Common myeloid progenitor, CD34-positive (primary cell): ENCODE measurements at regions not wholly inside any gene's neighbourhood (a gene's known extent, or its start where the extent isn't known, plus 50 kb on each side); places are given as distances from the start of the nearest gene placed in this dataset.

Experiments used
- CTCF ChIA-PET: fragments of 350-600 bp; sonication (Branson Sonifier 250); formaldehyde crosslinking; loops from one replicate; lab custom pipeline; 2021; ENCODE audit warnings: antibody characterized with exemption; lab: Charles Lee
- POLR2A ChIA-PET: fragments of 350-600 bp; sonication (Branson Sonifier 250); formaldehyde crosslinking; loops from one replicate; lab custom pipeline; 2021; ENCODE audit warnings: antibody characterized with exemption; lab: Charles Lee
- DNase-seq, 3 donors: peaks; one replicate each; pipeline versions ENCODE4 v3.0.0 to v3.0.0-alpha.2; 2013
- H3K27ac ChIP-seq, 2 experiments: 1 replicate in 1 of 2; 2 replicates in 1 of 2; pipeline ENCODE4 v1.7.0; 2013; ENCODE audit warnings: inconsistent platforms in 2 of 2, low read length in 2 of 2, mild to moderate bottlenecking in 2 of 2, low read depth in 1 of 2, moderate library complexity in 1 of 2; ENCODE audit not compliant: severe bottlenecking in 2 of 2, insufficient read depth in 1 of 2, poor library complexity in 1 of 2
- H3K27me3 ChIP-seq, 5 experiments: replicated peaks in 2 of 5; 1 replicate in 3 of 5; 2 replicates in 2 of 5; pipeline versions ENCODE4 v1.6.1 to v1.7.0; 2013; ENCODE audit warnings: low read length in 4 of 5, mild to moderate bottlenecking in 2 of 5, moderate library complexity in 2 of 5, inconsistent platforms in 1 of 5; ENCODE audit not compliant: insufficient read depth in 5 of 5, control insufficient read depth in 4 of 5
- H3K36me3 ChIP-seq, 4 experiments: 1 replicate in 2 of 4; 2 replicates in 2 of 4; pipeline versions ENCODE4 v1.6.1 to v1.7.0; 2013; ENCODE audit warnings: low read length in 3 of 4, control low read depth in 1 of 4, mild to moderate bottlenecking in 1 of 4; ENCODE audit not compliant: control insufficient read depth in 4 of 4, insufficient read depth in 4 of 4
- H3K4me1 ChIP-seq, 4 experiments: 1 replicate in 3 of 4; 2 replicates in 1 of 4; pipeline versions ENCODE4 v1.6.1 to v1.7.1; 2013; ENCODE audit warnings: low read length in 3 of 4, mild to moderate bottlenecking in 3 of 4, control low read depth in 1 of 4, inconsistent platforms in 1 of 4, moderate library complexity in 1 of 4; ENCODE audit not compliant: control insufficient read depth in 4 of 4, insufficient read depth in 4 of 4; ENCODE audit errors: control extremely low read depth in 1 of 4
- H3K4me3 ChIP-seq, 7 experiments: 1 replicate in 4 of 7; 2 replicates in 3 of 7; pipeline versions ENCODE4 v1.5.1 to v1.7.0; 2013; ENCODE audit warnings: mild to moderate bottlenecking in 7 of 7, low read length in 6 of 7, moderate library complexity in 6 of 7, inconsistent platforms in 2 of 7, low read depth in 2 of 7, control low read depth in 1 of 7; ENCODE audit not compliant: insufficient read depth in 4 of 7, control insufficient read depth in 1 of 7; ENCODE audit errors: extremely low read depth in 1 of 7
- H3K9me3 ChIP-seq, 5 experiments: 1 replicate in 4 of 5; 2 replicates in 1 of 5; pipeline versions ENCODE4 v1.6.1 to v1.7.1; 2013; ENCODE audit warnings: low read length in 4 of 5, mild to moderate bottlenecking in 2 of 5, inconsistent platforms in 1 of 5, low read depth in 1 of 5, moderate library complexity in 1 of 5; ENCODE audit not compliant: control insufficient read depth in 4 of 5, insufficient read depth in 2 of 5; ENCODE audit errors: control extremely low read depth in 1 of 5
- WGBS: methylation state at CpG from one replicate; pipeline ENCODE4 v1.1.5; 2013; ENCODE audit not compliant: insufficient coverage; 5-methylcytosine and 5-hydroxymethylcytosine counted together

- no peaks in the 10 kb centered on the region for H3K27me3 ChIP-seq
- H3K4me1 ChIP-seq, result no peaks in the 10 kb centered on the region
- WGBS, result 100% methylated on average over 3 of the region's 4 CpGs
- H3K27ac ChIP-seq, result no peak overlapping the region
- H3K9me3 ChIP-seq, result peaks cover 0 to 4% (median 0%) of the 10 kb centered on the region in 5 experiments
- H3K4me3 ChIP-seq, result no peak overlapping the region
- ChIA-PET POLR2A (no interaction called here), CTCF (no interaction called here)
- no peaks in the 10 kb centered on the region for H3K36me3 ChIP-seq
- no peak for DNase-seq
These were observed 401.6 kb downstream of the COG6 start for GRCh38 chr13:40056898-40057619.

- POLR2A ChIA-PET, result no interaction called here
- 100% methylated on average over 1 of the region's 3 CpGs for WGBS
- Histone ChIP-seq H3K9me3 (peaks cover 0 to 3% (median 0%) of the 10 kb centered on the region in 5 experiments), H3K27me3 (no peaks in the 10 kb centered on the region), H3K4me1 (peaks cover 0 to 4% (median 2%) of the 10 kb centered on the region in 4 experiments), H3K4me3 (no peak overlapping the region), H3K27ac (no peak overlapping the region), H3K36me3 (no peaks in the 10 kb centered on the region)
- CTCF ChIA-PET, result interaction anchor here (1.1 kb wide), 1 partner anchor 17 kb away, joined by 3 read pairs; no protein-coding TSS in a partner anchor
- no peak for DNase-seq
These were observed 403.3 kb downstream of the COG6 start for GRCh38 chr13:40058757-40059236.

- no peak overlapping the region for H3K4me3 ChIP-seq
- H3K4me1 ChIP-seq, result peaks cover 0 to 13% (median 6%) of the 10 kb centered on the region in 4 experiments
- H3K27me3 ChIP-seq, result no peaks in the 10 kb centered on the region
- no peaks in the 10 kb centered on the region for H3K36me3 ChIP-seq
- DNase-seq, result no peak
- H3K9me3 ChIP-seq, result no peaks in the 10 kb centered on the region
- ChIA-PET CTCF (interaction anchor here (1.1 to 1.3 kb wide), 2 partner anchors 9 to 18 kb away, joined by 3 read pairs; no protein-coding TSS in a partner anchor), POLR2A (interaction anchor here (0.6 kb wide), 1 partner anchor 31 kb away, joined by 3 read pairs; no protein-coding TSS in a partner anchor)
- no peak overlapping the region for H3K27ac ChIP-seq
- 90% methylated on average over 4 of the region's 8 CpGs for WGBS
These were observed 404.2 kb downstream of the COG6 start for GRCh38 chr13:40059540-40060232.

- DNase-seq, result no peak
- H3K9me3 ChIP-seq, result no peaks in the 10 kb centered on the region
- no peak overlapping the region for H3K4me3 ChIP-seq
- whole genome bisulfite sequencing, result 87% methylated on average over 3 of the region's 4 CpGs
- ChIA-PET POLR2A (interaction anchor here (0.6 kb wide), 1 partner anchor 30 kb away, joined by 3 read pairs; no protein-coding TSS in a partner anchor), CTCF (interaction anchor here (0.7 to 1.3 kb wide), 4 partner anchors 8 to 504 kb away, joined by 3 read pairs; no protein-coding TSS in a partner anchor)
- no peaks in the 10 kb centered on the region for H3K27me3 ChIP-seq
- no peaks in the 10 kb centered on the region for H3K36me3 ChIP-seq
- no peak overlapping the region for H3K27ac ChIP-seq
- H3K4me1 ChIP-seq, result peaks cover 0 to 16% (median 7%) of the 10 kb centered on the region in 4 experiments
These were observed 405.0 kb downstream of the COG6 start for GRCh38 chr13:40060296-40061007.

GRCh38 chr13:40061466-40062450, 406.3 kb downstream of the COG6 start:
- WGBS, result 100% methylated on average over 3 of the region's 7 CpGs
- no peak overlapping the region for H3K27ac ChIP-seq
- no peaks in the 10 kb centered on the region for H3K27me3 ChIP-seq
- H3K36me3 ChIP-seq, result no peaks in the 10 kb centered on the region
- no peaks in the 10 kb centered on the region for H3K9me3 ChIP-seq
- peaks cover 0 to 16% (median 7%) of the 10 kb centered on the region in 4 experiments for H3K4me1 ChIP-seq
- DNase-seq, result no peak
- CTCF ChIA-PET, result interaction anchor here (0.7 to 1.3 kb wide), 5 partner anchors 8 to 621 kb away, joined by 3 to 4 read pairs (median 3); no protein-coding TSS in a partner anchor
- H3K4me3 ChIP-seq, result no peak overlapping the region
- POLR2A ChIA-PET, result no interaction called here

- no peaks in the 10 kb centered on the region for H3K36me3 ChIP-seq
- no CpG with 5 or more reads among the region's 8 CpGs for WGBS
- H3K4me1 ChIP-seq, result peaks cover 0 to 16% (median 7%) of the 10 kb centered on the region in 4 experiments
- no peak for DNase-seq
- H3K9me3 ChIP-seq, result no peaks in the 10 kb centered on the region
- H3K27ac ChIP-seq, result no peak overlapping the region
- no peaks in the 10 kb centered on the region for H3K27me3 ChIP-seq
- ChIA-PET POLR2A (no interaction called here), CTCF (interaction anchor here (1.0 to 1.2 kb wide), 2 partner anchors 8 to 619 kb away, joined by 3 read pairs; no protein-coding TSS in a partner anchor)
- H3K4me3 ChIP-seq, result no peak overlapping the region
These were observed 407.8 kb downstream of the COG6 start for GRCh38 chr13:40063278-40063698.
